Panc1 (cell line): ENCODE measurements at regions not wholly inside any gene's neighbourhood (a gene's known extent, or its start where the extent isn't known, plus 50 kb on each side); places are given as distances from the start of the nearest gene placed in this dataset.

ENCODE experiments used
- ATAC-seq: fragments of 200-7000 bp; cut with Tn5 transposase; 2 replicates; pipeline ENCODE4 v1.9.1; 2020; ENCODE audit warnings: mild to moderate bottlenecking, moderate library complexity
- BruUV-seq: library from RNA; stranded (reverse); fragments of 400-500 nt; replicated peaks from 2 replicates; lab custom pipeline; 2021; lab: Mats Ljungman, UMichigan
- CTCF ChIA-PET: fragments of 300-600 bp; sonication (Branson Sonifier 250); formaldehyde crosslinking; loops from one replicate; lab custom pipeline; 2022; ENCODE audit warnings: antibody characterized with exemption; lab: Charles Lee
- POLR2A ChIA-PET: fragments of 300-600 bp; sonication (Branson Sonifier 250); formaldehyde crosslinking; loops from one replicate; lab custom pipeline; 2022; ENCODE audit warnings: antibody characterized with exemption; lab: Charles Lee
- DNase-seq: peaks from one replicate; pipeline ENCODE4 v3.0.0-alpha.2; 2010; ENCODE audit warnings: low read depth, low spot score
- H3K27ac ChIP-seq: 2 replicates; pipeline ENCODE4 v1.5.1; 2011; ENCODE audit warnings: mild to moderate bottlenecking, low read length, inconsistent platforms
- H3K27me3 ChIP-seq: fragments of 200-500 bp; sonication (Bioruptor generic); 2 replicates; pipeline ENCODE4 v1.6.0; 2014; ENCODE audit warnings: low read length, inconsistent platforms; ENCODE audit not compliant: control insufficient read depth, insufficient read depth
- H3K36me3 ChIP-seq: fragments of 200-500 bp; sonication (Bioruptor generic); 2 replicates; pipeline ENCODE4 v1.5.1; 2014; ENCODE audit warnings: inconsistent platforms, mild to moderate bottlenecking, low read length, moderate library complexity; ENCODE audit not compliant: control insufficient read depth, insufficient read depth
- H3K4me1 ChIP-seq: 2 replicates; pipeline ENCODE4 v1.5.1; 2011; ENCODE audit warnings: inconsistent platforms, mild to moderate bottlenecking, low read length, moderate library complexity; ENCODE audit not compliant: control insufficient read depth, insufficient read depth
- H3K4me3 ChIP-seq, 2 experiments: 2 replicates each; pipeline ENCODE4 v1.5.1; 2011 to 2012; ENCODE audit warnings: low read depth in 2 of 2, low read length in 2 of 2, mild to moderate bottlenecking in 2 of 2, inconsistent platforms in 1 of 2, moderate library complexity in 1 of 2
- H3K9me3 ChIP-seq: fragments of 200-500 bp; sonication (Bioruptor generic); 2 replicates; pipeline ENCODE4 v1.5.1; 2014; ENCODE audit warnings: low read depth, mild to moderate bottlenecking, inconsistent platforms, low read length, moderate library complexity; ENCODE audit not compliant: control insufficient read depth, insufficient read depth
- POLR2AphosphoS5 ChIP-seq: IDR thresholded peaks from 2 replicates; pipeline ENCODE4 v1.6.1; 2012; ENCODE audit warnings: mild to moderate bottlenecking, low read depth, low read length, moderate library complexity
- SIN3A ChIP-seq: IDR thresholded peaks from 2 replicates; pipeline ENCODE4 v1.6.1; 2012; ENCODE audit warnings: low read depth, mild to moderate bottlenecking, low read length, moderate library complexity, borderline replicate concordance; ENCODE audit not compliant: insufficient read depth
- TCF7L2 ChIP-seq: IDR thresholded peaks from 2 replicates; pipeline ENCODE4 v1.6.1; 2011; ENCODE audit warnings: mild to moderate bottlenecking, low read depth, low read length, inconsistent platforms
- in situ Hi-C: cut with HindIII; loops from 2 replicates; pipeline ENCODE4 v1.10.0; 2016; ENCODE audit warnings: low sequenced_read_pairs, low pct_unique_long_range_greater_than_20kb
- intact Hi-C: fragments of 100-400 bp; cut with micrococcal nuclease; formaldehyde crosslinking; loops from one replicate; pipeline ENCODE4 v1.10.0; 2022; ENCODE audit not compliant: unreplicated experiment
- TF ChIP-seq, protein P1 (sequence below), 2 experiments: IDR thresholded peaks; 2 replicates each; pipeline ENCODE4 v1.6.1; 2011 to 2012; ENCODE audit warnings: low read depth in 2 of 2, control low read depth in 1 of 2, low read length in 1 of 2, mild to moderate bottlenecking in 1 of 2, moderate library complexity in 1 of 2; ENCODE audit not compliant: insufficient read depth in 1 of 2
- TF ChIP-seq, protein P2 (sequence below): fragments of 450-650 bp; IDR thresholded peaks from 2 replicates; pipeline ENCODE4 v1.5.1; 2017; ENCODE audit warnings: mild to moderate bottlenecking

DNA sequence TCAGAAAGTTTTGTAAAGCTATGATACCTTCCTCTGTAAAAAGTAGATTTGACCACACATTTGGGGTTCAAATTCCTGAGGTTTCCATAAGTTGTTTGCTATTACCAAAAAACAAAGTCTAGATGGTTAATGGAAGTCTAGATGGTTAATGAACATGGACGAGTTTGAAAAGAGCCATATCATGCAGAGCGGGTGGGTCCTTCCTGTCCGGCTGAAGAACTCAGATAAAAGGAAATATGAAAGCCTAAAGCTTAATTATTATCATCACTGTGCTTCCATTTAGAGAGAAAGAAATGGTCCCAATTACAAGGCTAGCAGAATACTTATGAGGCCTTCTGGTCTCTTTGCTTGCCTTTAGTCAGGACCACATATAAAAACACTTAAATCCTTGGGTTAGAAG, 132.1 kb upstream of the SATB1 start:
- Histone ChIP-seq H3K27ac (no peak overlapping the region), H3K36me3 (no peaks in the 10 kb centered on the region), H3K4me3 (no peak overlapping the region), H3K4me1 (no peaks in the 10 kb centered on the region), H3K9me3 (no peaks in the 10 kb centered on the region), H3K27me3 (no peaks in the 10 kb centered on the region)
- ATAC-seq: no peak
- CTCF ChIA-PET: no interaction called here
- DNase-seq: no peak
- in situ Hi-C loops (no loop called here), intact Hi-C loops (no loop called here)
- no TSS peak for BruUV-seq
- TF ChIP-seq POLR2AphosphoS5 (no peak), TCF7L2 (no peak), SIN3A (no peak)
- TF ChIP-seq, protein P1, sequence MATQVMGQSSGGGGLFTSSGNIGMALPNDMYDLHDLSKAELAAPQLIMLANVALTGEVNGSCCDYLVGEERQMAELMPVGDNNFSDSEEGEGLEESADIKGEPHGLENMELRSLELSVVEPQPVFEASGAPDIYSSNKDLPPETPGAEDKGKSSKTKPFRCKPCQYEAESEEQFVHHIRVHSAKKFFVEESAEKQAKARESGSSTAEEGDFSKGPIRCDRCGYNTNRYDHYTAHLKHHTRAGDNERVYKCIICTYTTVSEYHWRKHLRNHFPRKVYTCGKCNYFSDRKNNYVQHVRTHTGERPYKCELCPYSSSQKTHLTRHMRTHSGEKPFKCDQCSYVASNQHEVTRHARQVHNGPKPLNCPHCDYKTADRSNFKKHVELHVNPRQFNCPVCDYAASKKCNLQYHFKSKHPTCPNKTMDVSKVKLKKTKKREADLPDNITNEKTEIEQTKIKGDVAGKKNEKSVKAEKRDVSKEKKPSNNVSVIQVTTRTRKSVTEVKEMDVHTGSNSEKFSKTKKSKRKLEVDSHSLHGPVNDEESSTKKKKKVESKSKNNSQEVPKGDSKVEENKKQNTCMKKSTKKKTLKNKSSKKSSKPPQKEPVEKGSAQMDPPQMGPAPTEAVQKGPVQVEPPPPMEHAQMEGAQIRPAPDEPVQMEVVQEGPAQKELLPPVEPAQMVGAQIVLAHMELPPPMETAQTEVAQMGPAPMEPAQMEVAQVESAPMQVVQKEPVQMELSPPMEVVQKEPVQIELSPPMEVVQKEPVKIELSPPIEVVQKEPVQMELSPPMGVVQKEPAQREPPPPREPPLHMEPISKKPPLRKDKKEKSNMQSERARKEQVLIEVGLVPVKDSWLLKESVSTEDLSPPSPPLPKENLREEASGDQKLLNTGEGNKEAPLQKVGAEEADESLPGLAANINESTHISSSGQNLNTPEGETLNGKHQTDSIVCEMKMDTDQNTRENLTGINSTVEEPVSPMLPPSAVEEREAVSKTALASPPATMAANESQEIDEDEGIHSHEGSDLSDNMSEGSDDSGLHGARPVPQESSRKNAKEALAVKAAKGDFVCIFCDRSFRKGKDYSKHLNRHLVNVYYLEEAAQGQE (IDR thresholded peaks at IDR 0.05; ENCODE audit: insufficient read depth in 1 of 2, low read depth in 2 of 2, low read length in 1 of 2): no peak
- TF ChIP-seq, protein P2, sequence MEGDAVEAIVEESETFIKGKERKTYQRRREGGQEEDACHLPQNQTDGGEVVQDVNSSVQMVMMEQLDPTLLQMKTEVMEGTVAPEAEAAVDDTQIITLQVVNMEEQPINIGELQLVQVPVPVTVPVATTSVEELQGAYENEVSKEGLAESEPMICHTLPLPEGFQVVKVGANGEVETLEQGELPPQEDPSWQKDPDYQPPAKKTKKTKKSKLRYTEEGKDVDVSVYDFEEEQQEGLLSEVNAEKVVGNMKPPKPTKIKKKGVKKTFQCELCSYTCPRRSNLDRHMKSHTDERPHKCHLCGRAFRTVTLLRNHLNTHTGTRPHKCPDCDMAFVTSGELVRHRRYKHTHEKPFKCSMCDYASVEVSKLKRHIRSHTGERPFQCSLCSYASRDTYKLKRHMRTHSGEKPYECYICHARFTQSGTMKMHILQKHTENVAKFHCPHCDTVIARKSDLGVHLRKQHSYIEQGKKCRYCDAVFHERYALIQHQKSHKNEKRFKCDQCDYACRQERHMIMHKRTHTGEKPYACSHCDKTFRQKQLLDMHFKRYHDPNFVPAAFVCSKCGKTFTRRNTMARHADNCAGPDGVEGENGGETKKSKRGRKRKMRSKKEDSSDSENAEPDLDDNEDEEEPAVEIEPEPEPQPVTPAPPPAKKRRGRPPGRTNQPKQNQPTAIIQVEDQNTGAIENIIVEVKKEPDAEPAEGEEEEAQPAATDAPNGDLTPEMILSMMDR: no peak
- POLR2A ChIA-PET: no interaction called here

DNA sequence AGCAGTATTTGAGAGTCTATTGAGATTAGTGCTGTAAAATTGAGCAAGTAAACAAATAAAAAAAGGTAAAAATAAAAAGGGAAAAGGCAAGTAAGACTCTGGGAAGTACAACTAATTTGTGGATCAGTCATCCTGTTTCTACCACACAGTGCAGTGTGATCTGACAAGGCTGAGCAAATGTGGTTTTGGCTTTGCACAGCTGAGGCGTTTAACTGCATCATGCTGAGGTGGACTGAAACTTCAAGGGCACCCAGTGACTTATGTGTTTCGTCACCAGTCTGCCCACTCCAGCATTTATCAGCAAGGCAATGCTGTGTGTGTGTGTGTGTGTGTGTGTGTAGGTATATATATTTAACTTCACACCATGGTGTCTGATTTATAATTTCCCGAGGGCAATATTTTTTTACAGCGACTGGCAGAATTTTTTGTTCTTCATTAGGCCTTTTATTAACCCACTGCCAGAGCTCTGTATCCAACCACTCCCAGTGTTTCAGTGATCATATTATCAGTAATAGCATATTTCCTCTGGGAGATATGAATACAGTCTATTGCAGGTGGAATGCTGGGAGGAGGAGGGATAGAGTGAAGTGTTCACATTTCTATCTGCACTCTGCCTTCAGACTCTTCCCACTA, 131.5 kb upstream of the SATB1 start:
- Histone ChIP-seq H3K4me3 (no peak overlapping the region), H3K36me3 (no peaks in the 10 kb centered on the region), H3K27me3 (no peaks in the 10 kb centered on the region), H3K27ac (no peak overlapping the region), H3K9me3 (no peaks in the 10 kb centered on the region), H3K4me1 (no peaks in the 10 kb centered on the region)
- intact Hi-C loops (no loop called here), in situ Hi-C loops (no loop called here)
- no TSS peak for BruUV-seq
- TF ChIP-seq POLR2AphosphoS5: no peak
- TF ChIP-seq SIN3A: no peak
- no peak for TF ChIP-seq TCF7L2
- TF ChIP-seq, protein P1 (IDR thresholded peaks at IDR 0.05; ENCODE audit: insufficient read depth in 1 of 2, low read depth in 2 of 2, low read length in 1 of 2): no peak
- TF ChIP-seq, protein P2: no peak
- DNase-seq (no peak), ATAC-seq (no peak)
- ChIA-PET CTCF (no interaction called here), POLR2A (no interaction called here)
